WERI-Rb-1 (cell line): ENCODE measurements at regions not wholly inside any gene's neighbourhood (a gene's known extent, or its start where the extent isn't known, plus 50 kb on each side); places are given as distances from the start of the nearest gene placed in this dataset.

Experiments
- DNase-seq: peaks from one replicate; pipeline ENCODE4 v3.0.0-alpha.2; 2020
- H3K27ac ChIP-seq: fragments of 250-450 bp; sonication (Bioruptor Pico); 2 replicates; pipeline ENCODE4 v1.5.1; 2020; ENCODE audit warnings: mild to moderate bottlenecking, moderate library complexity
- H3K27me3 ChIP-seq: fragments of 250-450 bp; sonication (Bioruptor Pico); 2 replicates; pipeline ENCODE4 v1.5.1; 2021; ENCODE audit warnings: mild to moderate bottlenecking, low read depth, moderate library complexity; ENCODE audit not compliant: insufficient read depth, severe bottlenecking
- H3K36me3 ChIP-seq: fragments of 250-450 bp; sonication (Bioruptor Pico); 2 replicates; pipeline ENCODE4 v1.5.1; 2020; ENCODE audit warnings: mild to moderate bottlenecking, moderate library complexity
- H3K4me3 ChIP-seq: 2 replicates; pipeline ENCODE4 v1.5.1; 2011; ENCODE audit warnings: low read depth, mild to moderate bottlenecking, control low read depth, low read length
- H3K9me3 ChIP-seq: fragments of 250-450 bp; sonication (Bioruptor Pico); 2 replicates; pipeline ENCODE4 v1.5.1; 2021; ENCODE audit warnings: mild to moderate bottlenecking, moderate library complexity; ENCODE audit not compliant: severe bottlenecking
- TF ChIP-seq, protein P1 (sequence below): IDR thresholded peaks from 2 replicates; pipeline ENCODE4 v1.5.1; 2011; ENCODE audit warnings: low read depth, mild to moderate bottlenecking, control low read depth, inconsistent platforms, low read length

GRCh38 chr15:96524676-96525417 lies 194.3 kb downstream of the NR2F2 start:
- TF ChIP-seq, protein P1, sequence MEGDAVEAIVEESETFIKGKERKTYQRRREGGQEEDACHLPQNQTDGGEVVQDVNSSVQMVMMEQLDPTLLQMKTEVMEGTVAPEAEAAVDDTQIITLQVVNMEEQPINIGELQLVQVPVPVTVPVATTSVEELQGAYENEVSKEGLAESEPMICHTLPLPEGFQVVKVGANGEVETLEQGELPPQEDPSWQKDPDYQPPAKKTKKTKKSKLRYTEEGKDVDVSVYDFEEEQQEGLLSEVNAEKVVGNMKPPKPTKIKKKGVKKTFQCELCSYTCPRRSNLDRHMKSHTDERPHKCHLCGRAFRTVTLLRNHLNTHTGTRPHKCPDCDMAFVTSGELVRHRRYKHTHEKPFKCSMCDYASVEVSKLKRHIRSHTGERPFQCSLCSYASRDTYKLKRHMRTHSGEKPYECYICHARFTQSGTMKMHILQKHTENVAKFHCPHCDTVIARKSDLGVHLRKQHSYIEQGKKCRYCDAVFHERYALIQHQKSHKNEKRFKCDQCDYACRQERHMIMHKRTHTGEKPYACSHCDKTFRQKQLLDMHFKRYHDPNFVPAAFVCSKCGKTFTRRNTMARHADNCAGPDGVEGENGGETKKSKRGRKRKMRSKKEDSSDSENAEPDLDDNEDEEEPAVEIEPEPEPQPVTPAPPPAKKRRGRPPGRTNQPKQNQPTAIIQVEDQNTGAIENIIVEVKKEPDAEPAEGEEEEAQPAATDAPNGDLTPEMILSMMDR, result no peak
- no peak for DNase-seq
- Histone ChIP-seq H3K9me3 (no peaks in the 10 kb centered on the region), H3K27ac (no peak overlapping the region), H3K36me3 (no peaks in the 10 kb centered on the region), H3K27me3 (peaks cover 32% of the 10 kb centered on the region), H3K4me3 (no peak overlapping the region)

DNA sequence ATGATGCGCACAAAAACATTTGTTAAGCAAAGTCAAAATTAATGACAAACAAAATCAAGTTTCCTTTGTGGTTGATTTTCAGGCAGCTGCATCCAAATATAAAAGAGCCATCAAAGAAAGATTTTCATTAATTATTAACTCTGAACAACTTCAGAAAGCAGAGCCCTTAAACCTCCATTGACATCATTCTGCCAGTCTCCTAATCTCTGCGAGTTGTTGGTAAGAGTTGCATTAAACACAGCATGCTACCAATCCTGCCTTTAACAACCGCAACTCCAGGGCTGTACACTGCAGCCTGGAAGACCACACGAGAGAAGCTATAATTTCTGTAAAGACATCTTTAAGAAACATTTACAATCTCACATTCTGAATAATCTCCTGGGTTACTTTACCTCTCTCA lies 204.6 kb downstream of the NR2F2 start:
- TF ChIP-seq, protein P1, result no peak
- Histone ChIP-seq H3K27me3 (peaks cover 74% of the 10 kb centered on the region), H3K9me3 (no peaks in the 10 kb centered on the region), H3K4me3 (no peak overlapping the region), H3K36me3 (no peaks in the 10 kb centered on the region), H3K27ac (no peak overlapping the region)
- DNase-seq, result no peak

DNA sequence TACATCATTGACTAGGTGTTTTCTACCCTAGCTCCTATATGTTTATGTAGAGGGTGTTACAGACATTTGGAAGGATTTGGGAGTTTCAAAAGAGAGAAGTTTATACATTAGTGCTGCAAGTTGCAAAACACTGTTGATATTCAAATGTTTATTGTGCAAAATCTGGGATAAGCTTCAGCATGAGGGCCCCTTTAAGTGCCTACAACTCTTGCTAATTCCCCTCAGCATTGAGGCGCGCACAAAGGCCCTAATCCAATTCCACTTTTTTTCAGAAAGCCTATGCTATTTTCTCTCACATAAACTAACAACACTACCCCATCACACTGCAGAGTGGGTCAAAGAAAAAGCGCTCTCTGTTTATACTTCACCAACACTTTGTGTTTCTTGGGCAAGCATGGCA lies 208.0 kb downstream of the NR2F2 start:
- Histone ChIP-seq H3K9me3 (no peaks in the 10 kb centered on the region), H3K4me3 (no peak overlapping the region), H3K27ac (no peak overlapping the region), H3K27me3 (peaks cover 61% of the 10 kb centered on the region), H3K36me3 (no peaks in the 10 kb centered on the region)
- no peak for DNase-seq
- TF ChIP-seq, protein P1, result no peak

- no peak for DNase-seq
These were observed 209.8 kb downstream of the NR2F2 start for GRCh38 chr15:96540283-96540682.

GRCh38 chr15:96542130-96542770 lies 211.8 kb downstream of the NR2F2 start:
- H3K36me3 ChIP-seq, result no peaks in the 10 kb centered on the region
- no peak overlapping the region for H3K27ac ChIP-seq
- H3K4me3 ChIP-seq, result no peak overlapping the region
- no peak for DNase-seq
- TF ChIP-seq, protein P1, result no peak
- no peaks in the 10 kb centered on the region for H3K9me3 ChIP-seq
- H3K27me3 ChIP-seq, result peaks cover 49% of the 10 kb centered on the region

More at GRCh38 chr15:96540283-96540682, 209.8 kb downstream of the NR2F2 start:
- Histone ChIP-seq H3K27ac (no peak overlapping the region), H3K4me3 (no peak overlapping the region), H3K36me3 (no peaks in the 10 kb centered on the region), H3K9me3 (no peaks in the 10 kb centered on the region), H3K27me3 (peaks cover 51% of the 10 kb centered on the region)
- TF ChIP-seq, protein P1, result no peak
